ENCODE measurements at regions not wholly inside any gene's neighbourhood (a gene's known extent, or its start where the extent isn't known, plus 50 kb on each side); places are given as distances from the start of the nearest gene placed in this dataset.
"Not testable (repeated sequence)": the region's sequence is repeated elsewhere in the genome, so short reads cannot be mapped to it uniquely, and the experiment has no call there.

DNA sequence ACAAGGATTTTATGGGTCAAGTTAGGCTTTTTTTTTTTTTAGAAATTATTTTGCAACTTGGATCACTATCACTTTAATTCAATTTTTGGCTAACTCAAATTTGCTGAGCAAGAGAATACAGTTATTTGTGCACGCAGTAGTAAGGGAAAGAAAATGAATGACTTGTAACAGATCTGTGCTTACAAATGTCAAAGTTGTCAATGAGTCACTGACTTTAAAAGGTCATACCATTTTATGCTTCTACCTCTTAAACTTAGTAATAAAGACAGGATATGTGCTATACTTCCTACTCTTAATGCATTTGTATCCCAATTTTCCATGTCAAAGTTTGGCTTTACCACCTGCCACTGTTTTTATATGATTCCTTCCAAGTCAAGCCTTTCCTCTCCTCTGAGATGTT is 131.1 kb upstream of the FBXO33 start:
- intact Hi-C loops (cut with DNase I): no loop called here
- DNase-seq: no peak

DNA sequence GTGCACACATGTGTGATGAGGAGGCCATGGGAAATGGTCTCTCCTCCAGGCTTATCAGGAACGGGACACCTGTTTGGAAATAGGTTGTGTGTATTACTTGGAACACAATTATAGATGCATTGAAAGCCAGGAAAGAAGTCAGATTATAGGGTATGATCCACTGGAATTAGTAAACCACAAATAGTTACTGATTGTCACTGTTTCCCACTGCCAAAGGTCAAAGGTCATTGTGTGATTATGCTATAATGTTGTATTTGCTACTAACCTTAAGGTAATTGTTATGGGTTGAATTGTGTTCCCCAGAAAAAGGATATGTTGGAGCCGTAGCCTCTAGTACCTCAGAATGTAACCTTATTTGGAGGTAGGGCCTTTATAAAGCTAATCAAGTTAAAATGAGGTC is 129.9 kb upstream of the FBXO33 start:
- DNase-seq: no peak
- intact Hi-C loops (cut with DNase I): no loop called here

GRCh38 chr14:39558525-39558924 is 126.3 kb upstream of the FBXO33 start:
- intact Hi-C loops (cut with DNase I): no loop called here
- DNase-seq: no peak

GRCh38 chr14:39555749-39556148 is 123.5 kb upstream of the FBXO33 start:
- intact Hi-C loops (cut with DNase I): no loop called here
- DNase-seq: peak in 13 of 42 donors; percentile 8 to 43 (median 18)

- no peak for DNase-seq
- intact Hi-C loops (cut with DNase I): no loop called here
Observed at GRCh38 chr14:39554576-39554975, 122.3 kb upstream of the FBXO33 start.

DNA sequence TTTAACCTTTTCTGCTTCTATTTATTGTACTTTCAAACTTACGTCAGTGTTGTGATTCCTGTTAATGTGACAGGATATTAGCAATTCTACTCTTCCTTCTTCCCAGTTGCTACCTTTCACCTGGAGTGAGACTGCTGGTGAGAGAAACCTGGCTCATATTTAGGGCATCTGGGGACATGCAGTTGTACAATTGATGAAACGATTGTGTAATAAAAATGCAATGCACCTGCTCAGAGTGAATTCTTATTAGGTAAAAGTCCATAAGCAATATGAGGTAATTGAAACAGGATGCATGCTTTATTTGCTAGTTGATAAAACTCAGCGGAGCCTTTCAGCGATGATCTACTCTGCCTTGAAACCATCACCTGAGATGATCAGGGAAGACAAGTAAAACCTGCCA is 116.1 kb upstream of the FBXO33 start:
- DNase-seq: no peak
- intact Hi-C loops (cut with DNase I): no loop called here

GRCh38 chr14:39547845-39548244 is 115.6 kb upstream of the FBXO33 start:
- intact Hi-C loops (cut with DNase I): no loop called here

DNA sequence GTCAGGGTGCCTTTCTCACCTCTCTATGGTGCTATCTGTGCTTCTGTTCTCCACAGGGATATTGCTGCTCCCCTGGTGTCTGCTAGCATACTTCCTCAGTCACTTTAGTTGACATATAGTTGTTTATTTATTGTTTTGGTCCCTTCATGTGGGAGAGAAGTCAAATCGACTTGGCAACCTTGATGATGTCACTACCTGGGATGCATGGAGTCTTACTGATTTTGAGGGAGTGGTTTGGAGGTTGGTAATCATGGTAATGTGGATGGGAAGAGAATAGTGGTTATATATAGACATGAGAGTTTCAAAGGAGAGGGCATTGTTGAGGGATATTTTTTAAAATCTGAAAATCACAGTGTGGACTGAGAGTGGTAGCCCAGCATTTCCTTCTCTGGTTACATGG is 73.6 kb upstream of the FBXO33 start:
- no peak for DNase-seq
- intact Hi-C loops (cut with DNase I): no loop called here

More at GRCh38 chr14:39547845-39548244, 115.6 kb upstream of the FBXO33 start:
- no peak for DNase-seq

DNA sequence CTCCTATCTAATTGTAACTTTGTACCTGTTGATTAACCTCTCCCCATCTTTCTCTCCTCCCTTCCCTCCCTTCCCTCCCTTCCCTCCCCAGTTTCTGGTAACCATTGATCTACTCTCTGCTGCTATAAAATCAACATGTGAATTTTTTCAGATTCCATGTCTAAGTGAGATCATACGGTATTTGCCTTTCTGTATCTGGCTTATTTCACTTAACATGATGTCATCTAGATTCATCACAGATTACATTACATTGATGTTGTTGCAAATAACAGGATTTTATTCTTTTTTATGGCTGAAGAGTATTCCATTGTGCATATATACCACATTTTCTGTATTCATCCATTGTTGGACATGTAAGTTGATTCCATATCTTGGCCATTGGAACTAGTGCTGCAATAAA is 68.0 kb upstream of the FBXO33 start:
- intact Hi-C loops (cut with DNase I): no loop called here
- no peak for DNase-seq

GRCh38 chr14:39499514-39499913 is 67.3 kb upstream of the FBXO33 start:
- DNase-seq: no peak
- intact Hi-C loops (cut with DNase I): no loop called here

DNA sequence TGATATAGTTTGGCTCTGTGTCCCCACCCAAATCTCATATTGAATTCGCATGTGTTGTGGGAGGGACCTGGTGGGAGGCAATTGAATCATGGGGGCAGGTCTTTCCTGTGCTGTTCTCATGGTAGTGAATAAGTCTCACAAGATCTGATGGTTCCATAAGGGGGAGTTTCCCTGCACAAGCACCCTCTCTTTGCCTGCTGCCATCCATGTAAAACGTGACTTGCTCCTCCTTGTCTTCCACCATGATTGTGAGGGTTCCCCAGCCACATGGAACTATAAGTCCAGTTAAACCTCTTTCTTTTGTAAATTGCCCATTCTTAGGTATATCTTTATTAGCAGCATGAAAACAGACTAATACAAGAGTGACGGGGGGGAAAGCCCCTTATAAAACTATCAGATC is 65.4 kb upstream of the FBXO33 start:
- intact Hi-C loops (cut with DNase I); DNase-seq: not testable (repeated sequence)

DNA sequence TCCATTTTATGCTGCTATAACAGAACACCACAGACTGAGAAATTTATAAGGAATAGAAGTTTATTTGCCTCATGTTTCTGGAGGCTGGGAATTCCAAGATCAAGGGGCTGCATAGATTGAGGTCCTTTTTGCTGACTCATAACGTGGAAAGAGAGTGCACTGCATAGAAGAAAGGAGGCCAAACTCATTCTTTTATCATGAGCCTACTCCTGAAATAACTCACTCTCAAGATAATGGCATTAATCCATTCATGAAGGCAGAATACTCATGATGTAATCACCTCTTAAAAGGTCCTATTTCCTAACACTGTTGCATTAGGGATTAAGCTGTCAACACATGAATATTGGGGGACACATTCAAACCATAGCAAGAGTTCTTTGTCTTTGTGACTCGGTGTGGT is 60.0 kb upstream of the FBXO33 start:
- DNase-seq: no peak
- intact Hi-C loops (cut with DNase I): no loop called here

DNA sequence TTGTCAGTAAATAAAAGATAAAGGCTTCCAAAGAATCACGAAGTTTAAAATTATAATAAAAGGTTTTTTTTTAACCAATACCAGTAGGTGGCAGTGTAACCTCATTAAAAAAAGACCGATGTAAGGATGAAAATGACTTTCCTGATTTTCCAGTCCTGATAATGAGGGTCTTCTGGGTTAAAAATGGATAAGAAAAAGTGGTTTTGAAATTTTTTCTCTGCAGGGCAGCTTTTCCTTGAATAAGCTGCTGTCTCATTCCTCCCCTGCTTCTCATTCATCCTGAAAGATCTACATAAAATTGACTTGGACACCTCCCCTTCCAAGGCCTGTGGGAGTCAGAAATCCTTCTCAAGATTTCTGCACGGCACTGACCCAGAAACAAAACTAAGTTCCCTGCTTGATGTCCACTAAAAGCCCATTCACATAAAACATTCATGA is 58.9 kb upstream of the FBXO33 start:
- intact Hi-C loops (cut with DNase I): no loop called here
- peak in 1 of 42 donors; percentile 8 for DNase-seq

GRCh38 chr14:39488600-39488999 is 56.4 kb upstream of the FBXO33 start:
- peak; percentile 21 to 83 (median 54) for DNase-seq
- intact Hi-C loops (cut with DNase I): no loop called here

GRCh38 chr14:39483682-39484081 is 51.4 kb upstream of the FBXO33 start:
- DNase-seq: no peak
- intact Hi-C loops (cut with DNase I): no loop called here
